ENCODE measurements at regions not wholly inside any gene's neighbourhood (a gene's known extent, or its start where the extent isn't known, plus 50 kb on each side); places are given as distances from the start of the nearest gene placed in this dataset.
"Not testable (repeated sequence)": the region's sequence is repeated elsewhere in the genome, so short reads cannot be mapped to it uniquely, and the experiment has no call there.

GRCh38 chr5:118397236-118397635 lies 591.1 kb downstream of the DTWD2 start:
- H3K4me2 ChIP-seq: no peak overlapping the region
- no peak overlapping the region for H3K27ac ChIP-seq
- ChIA-PET CTCF (no interaction called here), POLR2A (no interaction called here)
- 3% methylated on average over 4 of the region's 4 CpGs for WGBS (ENCODE audit: missing lambda C conversion rate)
- H3K9me3 ChIP-seq: no peaks in the 10 kb centered on the region
- FAIRE-seq (no peak), DNase-seq (ENCODE audit: low read depth in 1 of 2, low spot score in 1 of 2) (no peak), ATAC-seq (no peak)
- H3K4me1 ChIP-seq: no peaks in the 10 kb centered on the region
- no peak overlapping the region for H3K4me3 ChIP-seq
- TF ChIP-seq KDM1A (IDR thresholded peaks at IDR 0.05; ENCODE audit: low read depth) (no peak), ZNF302 (CRISPR knock-in tag; IDR thresholded peaks at IDR 0.05) (no peak), HES2 (IDR thresholded peaks at IDR 0.05) (no peak), TFCP2L1 (CRISPR knock-in tag; IDR thresholded peaks at IDR 0.05) (no peak), TP53 (CRISPR knock-in tag; IDR thresholded peaks at IDR 0.05) (no peak), BCL3 (IDR thresholded peaks at IDR 0.05) (no peak), JUN (IDR thresholded peaks at IDR 0.05) (no peak), NR3C1 (IDR thresholded peaks at IDR 0.05) (no peak), MAZ (IDR thresholded peaks at IDR 0.05; ENCODE audit: borderline replicate concordance, low read depth, low read length) (no peak), BHLHE40 (IDR thresholded peaks at IDR 0.05; ENCODE audit: low read depth, low read length) (no peak), EHMT2 (IDR thresholded peaks at IDR 0.05; ENCODE audit: low read depth) (no peak), PHF8 (IDR thresholded peaks at IDR 0.05; ENCODE audit: borderline replicate concordance, low read depth) (no peak)
- TF ChIP-seq, protein P1, sequence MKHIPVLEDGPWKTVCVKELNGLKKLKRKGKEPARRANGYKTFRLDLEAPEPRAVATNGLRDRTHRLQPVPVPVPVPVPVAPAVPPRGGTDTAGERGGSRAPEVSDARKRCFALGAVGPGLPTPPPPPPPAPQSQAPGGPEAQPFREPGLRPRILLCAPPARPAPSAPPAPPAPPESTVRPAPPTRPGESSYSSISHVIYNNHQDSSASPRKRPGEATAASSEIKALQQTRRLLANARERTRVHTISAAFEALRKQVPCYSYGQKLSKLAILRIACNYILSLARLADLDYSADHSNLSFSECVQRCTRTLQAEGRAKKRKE (CRISPR knock-in tag; IDR thresholded peaks at IDR 0.05; ENCODE audit: low read depth): no peak

- ATAC-seq (no peak), DNase-seq (ENCODE audit: low read depth in 1 of 2, low spot score in 1 of 2) (no peak), FAIRE-seq (no peak)
- Histone ChIP-seq H3K4me2 (no peak overlapping the region), H3K4me1 (no peaks in the 10 kb centered on the region), H3K27ac (no peak overlapping the region), H3K9me3 (no peaks in the 10 kb centered on the region), H3K4me3 (no peak overlapping the region)
- ChIA-PET POLR2A (no interaction called here), CTCF (no interaction called here)
- no peak for TF ChIP-seq HEYL (CRISPR knock-in tag; IDR thresholded peaks at IDR 0.05)
- no peak for TF ChIP-seq CHD2 (IDR thresholded peaks at IDR 0.05; ENCODE audit: low read length, partially characterized antibody)
- TF ChIP-seq MAFK (IDR thresholded peaks at IDR 0.05; ENCODE audit: partially characterized antibody): no peak
- no peak for TF ChIP-seq FOXS1 (CRISPR knock-in tag; IDR thresholded peaks at IDR 0.05)
- TF ChIP-seq ZSCAN20 (CRISPR knock-in tag; IDR thresholded peaks at IDR 0.05): no peak
- TF ChIP-seq NFE2L2 (conservative IDR thresholded peaks at IDR 0.05; ENCODE audit: low read length): no peak
- 37% methylated on average over 6 of the region's 6 CpGs for WGBS (ENCODE audit: missing lambda C conversion rate)
Observed at GRCh38 chr5:118392491-118392890, 595.9 kb downstream of the DTWD2 start.

DNA sequence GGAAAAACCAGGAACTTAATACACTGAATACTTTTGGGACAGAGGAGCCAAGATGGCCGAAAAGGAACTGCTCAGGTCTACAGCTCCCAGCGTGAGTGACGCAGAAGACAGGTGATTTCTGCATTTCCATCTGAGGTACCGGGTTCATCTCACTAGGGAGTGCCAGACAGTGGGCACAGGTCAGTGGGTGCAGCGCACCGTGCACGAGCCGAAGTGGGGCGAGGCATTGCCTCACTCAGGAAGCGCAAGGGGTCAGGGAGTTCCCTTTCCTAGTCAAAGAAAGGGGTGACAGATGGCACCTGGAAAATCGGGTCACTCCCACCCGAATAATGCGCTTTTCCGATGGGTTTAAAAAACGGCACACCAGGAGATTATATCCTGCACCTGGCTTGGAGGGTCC lies 605.4 kb downstream of the DTWD2 start:
- POLR2A ChIA-PET; DNase-seq (ENCODE audit: low read depth in 1 of 2, low spot score in 1 of 2): not testable (repeated sequence)
- 0 out of 3 replicates have a peak overlapping the region, but pooled peaks have one; percentile 8 for H3K4me2 ChIP-seq

GRCh38 chr5:118379470-118379869 lies 608.9 kb downstream of the DTWD2 start:
- Histone ChIP-seq H3K4me2 (no peak overlapping the region), H3K4me1 (no peaks in the 10 kb centered on the region), H3K9me3 (no peaks in the 10 kb centered on the region; the same call in 2 of the 3 replicates), H3K27ac (no peak overlapping the region), H3K4me3 (no peak overlapping the region)
- ChIA-PET POLR2A (no interaction called here), CTCF (no interaction called here)
- WGBS (ENCODE audit: missing lambda C conversion rate): 1% methylated on average over 2 of the region's 2 CpGs
- DNase-seq (ENCODE audit: low read depth in 1 of 2, low spot score in 1 of 2) (no peak), FAIRE-seq (no peak), ATAC-seq (no peak)
- TF ChIP-seq FOSB (CRISPR knock-in tag; IDR thresholded peaks at IDR 0.05): no peak
- no peak for TF ChIP-seq KDM5A (IDR thresholded peaks at IDR 0.05)
- no peak for TF ChIP-seq GATA3 (IDR thresholded peaks at IDR 0.05; ENCODE audit: borderline replicate concordance)
- no peak for TF ChIP-seq CBX2 (IDR thresholded peaks at IDR 0.05; ENCODE audit: borderline replicate concordance, low read depth)

More for the DNA sequence above, 605.4 kb downstream of the DTWD2 start:
- H3K27ac ChIP-seq, H3K4me1 ChIP-seq, H3K4me3 ChIP-seq, ATAC-seq, CTCF ChIA-PET, H3K9me3 ChIP-seq, FAIRE-seq: not testable (repeated sequence)
- WGBS (ENCODE audit: missing lambda C conversion rate): 10% methylated on average over 14 of the region's 15 CpGs
